SK-N-SH (cell line): ENCODE measurements at regions not wholly inside any gene's neighbourhood (a gene's known extent, or its start where the extent isn't known, plus 50 kb on each side); places are given as distances from the start of the nearest gene placed in this dataset.

ENCODE experiments used
- CTCF ChIA-PET: fragments of 300-600, 350-600 bp; formaldehyde crosslinking; extraction: SDS; loops from one replicate; lab custom pipeline; 2021; lab: Yijun Ruan, JAX
- POLR2A ChIA-PET: fragments of 350-600 bp; sonication (Branson Sonifier 250); formaldehyde crosslinking; extraction: SDS; loops from one replicate; lab custom pipeline; 2020; ENCODE audit warnings: antibody characterized with exemption, inconsistent platforms; lab: Yijun Ruan, JAX
- DNase-seq: peaks from one replicate; pipeline ENCODE4 v3.0.0; 2012
- H2AFZ ChIP-seq: fragments of 200-600 bp; sonication (generic); 2 replicates; pipeline ENCODE4 v1.8.1; 2016; ENCODE audit warnings: antibody characterized with exemption, mild to moderate bottlenecking, low read depth
- H3F3A ChIP-seq: fragments of 200-600 bp; sonication (generic); replicated peaks from 2 replicates; pipeline ENCODE3; 2016; ENCODE audit warnings: antibody characterized with exemption, mild to moderate bottlenecking; ENCODE audit not compliant: insufficient read depth
- H3K27ac ChIP-seq, 2 experiments: fragments of 200-500 bp in 1 of 2; fragments of 200-600 bp in 1 of 2; sonication (Bioruptor generic) in 1 of 2; sonication (generic), shearing (Covaris generic) in 1 of 2; 2 replicates each; pipeline versions ENCODE4 v1.5.1 to v1.6.1; 2014 to 2016; ENCODE audit warnings: low read depth in 2 of 2, inconsistent platforms in 1 of 2, low read length in 1 of 2, mild to moderate bottlenecking in 1 of 2, mixed read lengths in 1 of 2
- H3K27me3 ChIP-seq: fragments of 200-600 bp; sonication (generic), shearing (Covaris generic); 2 replicates; pipeline ENCODE4 v1.6.1; 2016; ENCODE audit warnings: mixed run types; ENCODE audit not compliant: insufficient read depth
- H3K36me3 ChIP-seq, 2 experiments: fragments of 200-500 bp in 1 of 2; fragments of 200-600 bp in 1 of 2; sonication (Bioruptor generic) in 1 of 2; sonication (generic) in 1 of 2; replicated peaks in 1 of 2; 2 replicates each; pipeline versions ENCODE3 to v1.5.1; 2014 to 2016; ENCODE audit warnings: low read length in 1 of 2, mild to moderate bottlenecking in 1 of 2; ENCODE audit not compliant: insufficient read depth in 2 of 2, control insufficient read depth in 1 of 2
- H3K4me1 ChIP-seq, 2 experiments: fragments of 200-500 bp in 1 of 2; fragments of 200-600 bp in 1 of 2; sonication (Bioruptor generic) in 1 of 2; sonication (generic), shearing (Covaris generic) in 1 of 2; 2 replicates each; pipeline versions ENCODE4 v1.5.1 to v1.6.1; 2014 to 2016; ENCODE audit warnings: low read depth in 1 of 2, low read length in 1 of 2, mixed run types in 1 of 2; ENCODE audit not compliant: insufficient read depth in 2 of 2, control insufficient read depth in 1 of 2
- H3K4me2 ChIP-seq: fragments of 200-600 bp; sonication (generic), shearing (Covaris generic); 2 replicates; pipeline ENCODE4 v1.6.1; 2017; ENCODE audit warnings: mixed run types
- H3K4me3 ChIP-seq, 2 experiments: fragments of 200-500 bp in 1 of 2; fragments of 200-600 bp in 1 of 2; sonication (Bioruptor generic) in 1 of 2; sonication (generic), shearing (Covaris generic) in 1 of 2; 2 replicates each; pipeline versions ENCODE4 v1.5.1 to v1.8.1; 2014 to 2016; ENCODE audit warnings: low read depth in 2 of 2, inconsistent platforms in 1 of 2, low read length in 1 of 2, mild to moderate bottlenecking in 1 of 2, mixed read lengths in 1 of 2, moderate library complexity in 1 of 2
- H3K79me2 ChIP-seq: fragments of 200-600 bp; sonication (generic); 2 replicates; pipeline ENCODE4 v1.8.1; 2017; ENCODE audit warnings: mild to moderate bottlenecking; ENCODE audit not compliant: insufficient read depth
- H3K9ac ChIP-seq: fragments of 200-600 bp; sonication (generic); 2 replicates; pipeline ENCODE4 v1.6.1; 2017; ENCODE audit warnings: mixed run types
- H3K9me2 ChIP-seq: fragments of 200-600 bp; sonication (generic); 2 replicates; pipeline ENCODE4 v1.6.1; 2017; ENCODE audit warnings: mixed run types
- H3K9me3 ChIP-seq: fragments of 200-600 bp; sonication (generic); 2 replicates; pipeline ENCODE4 v1.6.1; 2017; ENCODE audit warnings: mixed run types, mild to moderate bottlenecking, moderate library complexity
- H4K20me1 ChIP-seq: fragments of 200-600 bp; sonication (generic); 2 replicates; pipeline ENCODE4 v1.6.1; 2017; ENCODE audit warnings: mild to moderate bottlenecking, mixed run types; ENCODE audit not compliant: insufficient read depth
- CHD2 ChIP-seq: fragments of 150-350 bp; IDR thresholded peaks from 2 replicates; pipeline ENCODE4 v1.6.1; 2018; ENCODE audit warnings: low read length; ENCODE audit not compliant: partially characterized antibody
- CTCF ChIP-seq: fragments of 200-600 bp; sonication (generic); IDR thresholded peaks from 2 replicates; pipeline ENCODE4 v1.6.1; 2017; ENCODE audit warnings: antibody characterized with exemption, mild to moderate bottlenecking, moderate library complexity
- ELF1 ChIP-seq: IDR thresholded peaks from 2 replicates; pipeline ENCODE4 v1.4.0; 2012
- EZH2phosphoT487 ChIP-seq: fragments of 200-600 bp; sonication (generic); IDR thresholded peaks from 2 replicates; pipeline ENCODE4 v1.6.1; 2017; ENCODE audit warnings: low read depth, mixed run types, mild to moderate bottlenecking, antibody characterized with exemption, moderate library complexity, borderline replicate concordance
- FOSL2 ChIP-seq: IDR thresholded peaks from 2 replicates; pipeline ENCODE4 v1.4.0; 2012; ENCODE audit warnings: low read depth, mild to moderate bottlenecking, moderate library complexity, borderline replicate concordance
- FOXM1 ChIP-seq: IDR thresholded peaks from 2 replicates; pipeline ENCODE4 v1.4.0; 2012; ENCODE audit warnings: low read depth, mild to moderate bottlenecking
- GATA2 ChIP-seq: sonication (generic); formaldehyde crosslinking; IDR thresholded peaks from 2 replicates; pipeline ENCODE4 v1.5.0; 2020; ENCODE audit warnings: mild to moderate bottlenecking, missing genetic modification reagents
- IRF3 ChIP-seq: fragments of 150-350 bp; IDR thresholded peaks from 2 replicates; pipeline ENCODE4 v1.6.1; 2016; ENCODE audit warnings: mild to moderate bottlenecking, low read depth, low read length
- JUND ChIP-seq: IDR thresholded peaks from 2 replicates; pipeline ENCODE4 v1.4.0; 2012
- MXI1 ChIP-seq: IDR thresholded peaks from 2 replicates; pipeline ENCODE4 v1.6.1; 2012; ENCODE audit warnings: mild to moderate bottlenecking, low read depth, low read length, improper control_type of control experiment
- NRF1 ChIP-seq: IDR thresholded peaks from 2 replicates; pipeline ENCODE4 v1.6.1; 2012; ENCODE audit warnings: low read depth, mild to moderate bottlenecking, low read length
- PBX3 ChIP-seq: IDR thresholded peaks from 2 replicates; pipeline ENCODE4; 2012
- POLR2AphosphoS5 ChIP-seq: IDR thresholded peaks from 2 replicates; pipeline ENCODE4 v1.6.1; 2012; ENCODE audit warnings: low read depth, low read length
- RAD21 ChIP-seq: IDR thresholded peaks from 2 replicates; pipeline ENCODE4 v1.6.1; 2012; ENCODE audit warnings: mild to moderate bottlenecking, low read length
- RCOR1 ChIP-seq: fragments of 150-350 bp; IDR thresholded peaks from 2 replicates; pipeline ENCODE4 v1.6.1; 2017; ENCODE audit warnings: antibody characterized with exemption, low read length
- RXRA ChIP-seq: IDR thresholded peaks from 2 replicates; pipeline ENCODE4 v1.4.0; 2012; ENCODE audit warnings: low read depth, mild to moderate bottlenecking, borderline replicate concordance
- TAF1 ChIP-seq: IDR thresholded peaks from 2 replicates; pipeline ENCODE4 v1.6.1; 2012; ENCODE audit warnings: low read depth, mild to moderate bottlenecking, low read length, moderate library complexity, borderline replicate concordance
- TCF12 ChIP-seq: IDR thresholded peaks from 2 replicates; pipeline ENCODE4 v1.4.0; 2012
- TEAD4 ChIP-seq: IDR thresholded peaks from 2 replicates; pipeline ENCODE4 v1.4.0; 2012; ENCODE audit warnings: mild to moderate bottlenecking, borderline replicate concordance; ENCODE audit not compliant: insufficient read depth
- YY1 ChIP-seq: IDR thresholded peaks from 2 replicates; pipeline ENCODE4 v1.4.0; 2012; ENCODE audit warnings: low read depth, mild to moderate bottlenecking
- WGBS: methylation state at CpG from one replicate; pipeline ENCODE4 v1.1.6; 2017; ENCODE audit warnings: low lambda C conversion rate; 5-methylcytosine and 5-hydroxymethylcytosine counted together
- TF ChIP-seq, protein P1 (sequence below): IDR thresholded peaks from 2 replicates; pipeline ENCODE4 v1.4.0; 2012; ENCODE audit warnings: low read depth, borderline replicate concordance

DNA sequence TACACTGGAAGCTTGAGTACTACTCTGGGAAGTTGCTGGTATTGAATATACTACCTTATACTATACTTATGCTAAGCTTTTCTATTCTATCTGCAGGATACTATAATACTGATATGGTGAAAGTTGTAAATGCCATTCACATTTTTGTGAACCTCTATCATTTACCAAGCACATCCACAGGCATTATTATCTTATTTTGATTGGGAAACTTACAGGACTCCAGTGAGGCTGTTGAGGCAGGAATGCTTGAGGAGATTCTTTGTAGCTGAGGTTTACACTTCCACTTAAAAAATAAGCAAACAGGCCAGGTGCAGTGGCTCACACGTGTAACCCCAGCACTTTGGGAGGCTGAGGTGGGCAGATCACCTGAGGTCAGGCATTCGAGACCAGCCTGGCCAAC is 442.9 kb downstream of the QKI start:
- CTCF ChIA-PET, result interaction anchor here (1.3 kb wide), 1 partner anchor 12 kb away, joined by 4 read pairs; no protein-coding TSS in a partner anchor

GRCh38 chr6:163850874-163851273 is 436.4 kb downstream of the QKI start:
- ChIA-PET CTCF (no interaction called here), POLR2A (no interaction called here)
- no peaks in the 10 kb centered on the region for H3F3A ChIP-seq
- no peak overlapping the region for H3K4me2 ChIP-seq
- H3K9me3 ChIP-seq, result no peaks in the 10 kb centered on the region
- H3K36me3 ChIP-seq, result no peaks in the 10 kb centered on the region
- no peak overlapping the region for H2AFZ ChIP-seq
- H3K4me1 ChIP-seq, result no peaks in the 10 kb centered on the region
- H3K9me2 ChIP-seq, result no peaks in the 10 kb centered on the region
- no peaks in the 10 kb centered on the region for H3K79me2 ChIP-seq
- TF ChIP-seq TEAD4 (no peak), RCOR1 (no peak), CHD2 (no peak)
- H3K27ac ChIP-seq, result no peak overlapping the region
- no peak for DNase-seq
- no peak overlapping the region for H3K9ac ChIP-seq
- no peaks in the 10 kb centered on the region for H3K27me3 ChIP-seq
- no peak overlapping the region for H3K4me3 ChIP-seq
- H4K20me1 ChIP-seq, result no peaks in the 10 kb centered on the region

More for the DNA sequence above, 442.9 kb downstream of the QKI start:
- H3K36me3 ChIP-seq, result no peaks in the 10 kb centered on the region
- no peak for DNase-seq
- no peak overlapping the region for H3K9ac ChIP-seq
- H3K4me2 ChIP-seq, result no peak overlapping the region
- peaks cover 6 to 15% of the 10 kb centered on the region in 2 experiments; a peak in 3 of 4 replicates for H3K4me1 ChIP-seq
- H4K20me1 ChIP-seq, result no peaks in the 10 kb centered on the region
- H3K9me2 ChIP-seq, result no peaks in the 10 kb centered on the region
- no peaks in the 10 kb centered on the region for H3K27me3 ChIP-seq
- H2AFZ ChIP-seq, result no peak overlapping the region
- H3K79me2 ChIP-seq, result no peaks in the 10 kb centered on the region
- POLR2A ChIA-PET, result interaction anchor here (0.7 kb wide), 1 partner anchor 61 kb away, joined by 3 read pairs; no protein-coding TSS in a partner anchor
- TF ChIP-seq ELF1, result no peak
- TF ChIP-seq NRF1, result no peak
- TF ChIP-seq TEAD4, result no peak
- TF ChIP-seq IRF3, result no peak
- no peak for TF ChIP-seq POLR2AphosphoS5
- TF ChIP-seq TCF12, result no peak
- no peak overlapping the region for H3K27ac ChIP-seq
- no peak overlapping the region for H3K4me3 ChIP-seq
- H3F3A ChIP-seq, result no peaks in the 10 kb centered on the region
- no peaks in the 10 kb centered on the region for H3K9me3 ChIP-seq
- WGBS, result 16% methylated on average over 2 of the region's 2 CpGs

GRCh38 chr6:163844761-163845160 is 430.2 kb downstream of the QKI start:
- 23% methylated on average over 3 of the region's 3 CpGs for WGBS
- TF ChIP-seq RAD21 (no peak), EZH2phosphoT487 (no peak), RXRA (no peak), FOSL2 (no peak), MXI1 (no peak), TAF1 (no peak), PBX3 (no peak), YY1 (no peak), GATA2 (CRISPR knock-in tag) (no peak), ELF1 (no peak), JUND (no peak), CTCF (no peak), FOXM1 (no peak)
- TF ChIP-seq, protein P1, sequence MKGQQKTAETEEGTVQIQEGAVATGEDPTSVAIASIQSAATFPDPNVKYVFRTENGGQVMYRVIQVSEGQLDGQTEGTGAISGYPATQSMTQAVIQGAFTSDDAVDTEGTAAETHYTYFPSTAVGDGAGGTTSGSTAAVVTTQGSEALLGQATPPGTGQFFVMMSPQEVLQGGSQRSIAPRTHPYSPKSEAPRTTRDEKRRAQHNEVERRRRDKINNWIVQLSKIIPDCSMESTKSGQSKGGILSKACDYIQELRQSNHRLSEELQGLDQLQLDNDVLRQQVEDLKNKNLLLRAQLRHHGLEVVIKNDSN, result no peak

More at GRCh38 chr6:163844761-163845160, 430.2 kb downstream of the QKI start:
- Histone ChIP-seq H3K27ac (no peak overlapping the region), H3K4me1 (no peaks in the 10 kb centered on the region), H2AFZ (no peak overlapping the region), H3K9ac (no peak overlapping the region), H3K36me3 (no peaks in the 10 kb centered on the region), H4K20me1 (no peaks in the 10 kb centered on the region), H3K79me2 (no peaks in the 10 kb centered on the region), H3F3A (no peaks in the 10 kb centered on the region), H3K27me3 (no peaks in the 10 kb centered on the region), H3K4me2 (no peak overlapping the region), H3K9me2 (no peaks in the 10 kb centered on the region), H3K9me3 (no peaks in the 10 kb centered on the region), H3K4me3 (no peak overlapping the region)
- POLR2A ChIA-PET, result no interaction called here
- CTCF ChIA-PET, result no interaction called here
- no peak for DNase-seq
